ENCODE measurements at regions not wholly inside any gene's neighbourhood (a gene's known extent, or its start where the extent isn't known, plus 50 kb on each side); places are given as distances from the start of the nearest gene placed in this dataset.

DNA sequence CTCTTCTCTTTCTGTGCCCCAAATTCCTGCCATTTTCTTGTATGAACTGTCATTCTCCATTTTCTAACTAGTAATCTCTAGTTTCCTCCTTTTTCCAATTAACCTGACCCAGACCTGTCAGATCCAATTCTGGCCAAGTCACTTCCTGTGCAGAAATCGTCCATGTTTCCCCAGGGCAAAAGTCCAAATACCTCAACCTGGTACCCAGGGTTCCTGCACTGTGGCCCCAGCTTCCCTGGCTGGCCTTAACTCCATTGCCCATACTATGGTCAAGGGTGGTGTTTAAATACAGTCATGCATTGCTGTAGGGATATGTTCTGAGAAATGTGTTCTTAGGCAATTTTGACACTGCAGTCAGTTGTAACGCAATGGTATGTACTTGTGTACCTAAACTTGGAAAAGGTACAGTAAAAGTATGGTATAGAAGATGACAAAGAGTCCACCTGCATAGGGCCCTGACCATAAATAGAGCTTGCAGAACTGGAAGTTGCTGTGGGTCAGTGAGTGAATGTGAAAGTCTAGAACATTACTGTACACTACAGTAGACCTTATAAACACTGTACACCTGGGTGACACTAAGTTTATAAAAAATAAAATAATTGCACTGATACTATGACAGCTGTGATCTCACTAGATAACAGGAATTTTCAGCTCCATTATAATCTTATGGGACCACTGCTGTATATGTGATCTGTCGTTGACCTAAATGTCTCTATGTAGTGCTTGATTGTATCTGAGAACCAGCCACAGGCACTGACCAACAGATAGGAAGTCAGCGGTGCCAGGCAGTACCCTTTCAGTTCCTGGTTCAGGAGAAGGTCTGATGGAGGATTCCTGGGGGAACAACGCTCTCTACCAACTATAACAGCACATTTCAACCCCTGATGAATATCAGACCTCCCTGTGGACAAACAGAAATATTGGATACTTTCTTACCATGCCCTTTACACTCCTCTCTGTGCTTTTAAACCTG lies 336.1 kb upstream of the PROK2 start:
- H4K20me1 ChIP-seq (ENCODE audit: insufficient read depth, low read length), result no peaks in the 10 kb centered on the region
- TF ChIP-seq, protein P1, sequence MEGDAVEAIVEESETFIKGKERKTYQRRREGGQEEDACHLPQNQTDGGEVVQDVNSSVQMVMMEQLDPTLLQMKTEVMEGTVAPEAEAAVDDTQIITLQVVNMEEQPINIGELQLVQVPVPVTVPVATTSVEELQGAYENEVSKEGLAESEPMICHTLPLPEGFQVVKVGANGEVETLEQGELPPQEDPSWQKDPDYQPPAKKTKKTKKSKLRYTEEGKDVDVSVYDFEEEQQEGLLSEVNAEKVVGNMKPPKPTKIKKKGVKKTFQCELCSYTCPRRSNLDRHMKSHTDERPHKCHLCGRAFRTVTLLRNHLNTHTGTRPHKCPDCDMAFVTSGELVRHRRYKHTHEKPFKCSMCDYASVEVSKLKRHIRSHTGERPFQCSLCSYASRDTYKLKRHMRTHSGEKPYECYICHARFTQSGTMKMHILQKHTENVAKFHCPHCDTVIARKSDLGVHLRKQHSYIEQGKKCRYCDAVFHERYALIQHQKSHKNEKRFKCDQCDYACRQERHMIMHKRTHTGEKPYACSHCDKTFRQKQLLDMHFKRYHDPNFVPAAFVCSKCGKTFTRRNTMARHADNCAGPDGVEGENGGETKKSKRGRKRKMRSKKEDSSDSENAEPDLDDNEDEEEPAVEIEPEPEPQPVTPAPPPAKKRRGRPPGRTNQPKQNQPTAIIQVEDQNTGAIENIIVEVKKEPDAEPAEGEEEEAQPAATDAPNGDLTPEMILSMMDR (IDR thresholded peaks at IDR 0.05; ENCODE audit: low read length), result no peak
- TF ChIP-seq EZH2 (optimal IDR thresholded peaks at IDR 0.05; ENCODE audit: low read depth, low read length) (no peak), EZH2phosphoT487 (IDR thresholded peaks at IDR 0.05; ENCODE audit: low read length) (no peak)
- H3K4me3 ChIP-seq (ENCODE audit: low read length), result no peak overlapping the region
- H3K27me3 ChIP-seq (replicated peaks; ENCODE audit: insufficient read depth, low read length), result no peaks in the 10 kb centered on the region
- no peak overlapping the region for H2AFZ ChIP-seq (ENCODE audit: low read length)
- DNase-seq, result no peak
- H3K9me3 ChIP-seq (replicated peaks; ENCODE audit: insufficient read depth, low read length), result no peaks in the 10 kb centered on the region
- no peaks in the 10 kb centered on the region for H3K79me2 ChIP-seq (ENCODE audit: low read length)
- no peaks in the 10 kb centered on the region for H3K4me1 ChIP-seq (ENCODE audit: low read length)
- H3K9me2 ChIP-seq (replicated peaks; ENCODE audit: insufficient read depth, low read length), result no peaks in the 10 kb centered on the region
- no peaks in the 10 kb centered on the region for H3K36me3 ChIP-seq (replicated peaks; ENCODE audit: insufficient read depth, low read length)
- no peak overlapping the region for H3K4me2 ChIP-seq (ENCODE audit: low read depth, low read length)
- no peaks in the 10 kb centered on the region for H3F3A ChIP-seq (ENCODE audit: insufficient read depth, low read length)
- no peak overlapping the region for H3K9ac ChIP-seq (ENCODE audit: low read length)
- no peak overlapping the region for H3K27ac ChIP-seq (ENCODE audit: low read length)

DNA sequence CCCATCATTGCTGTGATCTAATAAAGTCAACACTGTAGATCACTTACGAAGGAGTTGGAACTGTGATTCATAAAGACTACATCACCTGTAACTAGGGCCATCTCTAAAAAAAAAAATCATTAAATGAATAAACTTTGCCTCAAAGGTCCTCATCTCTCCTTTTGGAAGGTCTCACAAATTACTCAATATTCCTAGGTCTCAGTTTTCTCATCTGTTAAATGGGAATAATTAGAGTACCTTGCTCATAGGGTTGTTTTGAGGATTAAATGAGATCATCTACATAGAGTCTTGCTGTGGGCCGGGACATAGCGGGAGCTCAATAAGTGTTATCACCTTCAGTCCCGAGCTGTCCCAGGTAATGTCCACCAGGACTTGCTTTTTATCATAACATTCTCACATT lies 335.1 kb upstream of the PROK2 start:
- Histone ChIP-seq H3K9ac (ENCODE audit: low read length) (no peak overlapping the region), H3K4me2 (ENCODE audit: low read depth, low read length) (no peak overlapping the region), H3K4me3 (ENCODE audit: low read length) (no peak overlapping the region), H3K4me1 (ENCODE audit: low read length) (no peaks in the 10 kb centered on the region), H3K27ac (ENCODE audit: low read length) (no peak overlapping the region), H4K20me1 (ENCODE audit: insufficient read depth, low read length) (no peaks in the 10 kb centered on the region), H3K27me3 (replicated peaks; ENCODE audit: insufficient read depth, low read length) (no peaks in the 10 kb centered on the region), H3K9me3 (replicated peaks; ENCODE audit: insufficient read depth, low read length) (no peaks in the 10 kb centered on the region), H3K36me3 (replicated peaks; ENCODE audit: insufficient read depth, low read length) (no peaks in the 10 kb centered on the region), H3K79me2 (ENCODE audit: low read length) (no peaks in the 10 kb centered on the region), H3F3A (ENCODE audit: insufficient read depth, low read length) (no peaks in the 10 kb centered on the region), H2AFZ (ENCODE audit: low read length) (no peak overlapping the region), H3K9me2 (replicated peaks; ENCODE audit: insufficient read depth, low read length) (no peaks in the 10 kb centered on the region)
- TF ChIP-seq, protein P1 (IDR thresholded peaks at IDR 0.05; ENCODE audit: low read length), result no peak
- TF ChIP-seq EZH2phosphoT487 (IDR thresholded peaks at IDR 0.05; ENCODE audit: low read length), result no peak
- TF ChIP-seq EZH2 (optimal IDR thresholded peaks at IDR 0.05; ENCODE audit: low read depth, low read length), result no peak
- DNase-seq, result no peak

DNA sequence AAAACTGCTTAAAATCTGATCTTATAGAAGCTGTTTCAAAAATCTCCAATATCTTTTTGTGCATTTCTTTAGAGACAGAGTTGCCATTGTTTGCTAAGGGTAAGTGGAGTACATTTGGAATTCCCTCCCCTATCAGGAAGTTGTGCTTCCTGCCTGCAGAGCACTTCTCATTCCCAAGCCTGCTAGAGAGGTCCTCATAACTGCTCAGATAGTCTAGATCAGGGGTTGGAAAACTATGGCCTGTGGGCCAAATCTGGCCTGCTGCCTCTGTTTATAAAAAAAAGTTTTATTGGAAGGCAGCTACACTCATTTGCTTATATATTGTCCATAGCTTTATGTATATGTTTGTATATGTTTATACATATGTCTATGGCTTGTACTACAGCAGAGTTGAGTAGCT lies 333.7 kb upstream of the PROK2 start:
- Histone ChIP-seq H4K20me1 (ENCODE audit: insufficient read depth, low read length) (no peaks in the 10 kb centered on the region), H3K27ac (ENCODE audit: low read length) (no peak overlapping the region), H3K4me3 (ENCODE audit: low read length) (no peak overlapping the region), H3K9me3 (replicated peaks; ENCODE audit: insufficient read depth, low read length) (no peaks in the 10 kb centered on the region), H3K79me2 (ENCODE audit: low read length) (no peaks in the 10 kb centered on the region), H3K9me2 (replicated peaks; ENCODE audit: insufficient read depth, low read length) (no peaks in the 10 kb centered on the region), H3K36me3 (replicated peaks; ENCODE audit: insufficient read depth, low read length) (no peaks in the 10 kb centered on the region), H3K4me2 (ENCODE audit: low read depth, low read length) (no peak overlapping the region), H2AFZ (ENCODE audit: low read length) (no peak overlapping the region), H3K4me1 (ENCODE audit: low read length) (no peaks in the 10 kb centered on the region), H3K27me3 (replicated peaks; ENCODE audit: insufficient read depth, low read length) (no peaks in the 10 kb centered on the region), H3K9ac (ENCODE audit: low read length) (no peak overlapping the region), H3F3A (ENCODE audit: insufficient read depth, low read length) (no peaks in the 10 kb centered on the region)
- TF ChIP-seq, protein P1 (IDR thresholded peaks at IDR 0.05; ENCODE audit: low read length), result no peak
- TF ChIP-seq EZH2phosphoT487 (IDR thresholded peaks at IDR 0.05; ENCODE audit: low read length) (no peak), EZH2 (optimal IDR thresholded peaks at IDR 0.05; ENCODE audit: low read depth, low read length) (no peak)
- DNase-seq, result no peak
